NCI-H345 treated with DMSO at 0.1 percent for 48 hours (cell line): ENCODE measurements at regions not wholly inside any gene's neighbourhood (a gene's known extent, or its start where the extent isn't known, plus 50 kb on each side); places are given as distances from the start of the nearest gene placed in this dataset.

Experiments
- DNase-seq: peaks from one replicate; lab custom pipeline; 2025; ENCODE audit not compliant: unreplicated experiment; lab: John Stamatoyannopoulos, UW

- no peak for DNase-seq
These were observed 428.3 kb upstream of the NPVF start for GRCh38 chr7:25656581-25657026.

GRCh38 chr7:25658375-25658774 is 430.1 kb upstream of the NPVF start:
- no peak for DNase-seq

- no peak for DNase-seq
These were observed 431.6 kb upstream of the NPVF start for GRCh38 chr7:25659841-25660240.

DNA sequence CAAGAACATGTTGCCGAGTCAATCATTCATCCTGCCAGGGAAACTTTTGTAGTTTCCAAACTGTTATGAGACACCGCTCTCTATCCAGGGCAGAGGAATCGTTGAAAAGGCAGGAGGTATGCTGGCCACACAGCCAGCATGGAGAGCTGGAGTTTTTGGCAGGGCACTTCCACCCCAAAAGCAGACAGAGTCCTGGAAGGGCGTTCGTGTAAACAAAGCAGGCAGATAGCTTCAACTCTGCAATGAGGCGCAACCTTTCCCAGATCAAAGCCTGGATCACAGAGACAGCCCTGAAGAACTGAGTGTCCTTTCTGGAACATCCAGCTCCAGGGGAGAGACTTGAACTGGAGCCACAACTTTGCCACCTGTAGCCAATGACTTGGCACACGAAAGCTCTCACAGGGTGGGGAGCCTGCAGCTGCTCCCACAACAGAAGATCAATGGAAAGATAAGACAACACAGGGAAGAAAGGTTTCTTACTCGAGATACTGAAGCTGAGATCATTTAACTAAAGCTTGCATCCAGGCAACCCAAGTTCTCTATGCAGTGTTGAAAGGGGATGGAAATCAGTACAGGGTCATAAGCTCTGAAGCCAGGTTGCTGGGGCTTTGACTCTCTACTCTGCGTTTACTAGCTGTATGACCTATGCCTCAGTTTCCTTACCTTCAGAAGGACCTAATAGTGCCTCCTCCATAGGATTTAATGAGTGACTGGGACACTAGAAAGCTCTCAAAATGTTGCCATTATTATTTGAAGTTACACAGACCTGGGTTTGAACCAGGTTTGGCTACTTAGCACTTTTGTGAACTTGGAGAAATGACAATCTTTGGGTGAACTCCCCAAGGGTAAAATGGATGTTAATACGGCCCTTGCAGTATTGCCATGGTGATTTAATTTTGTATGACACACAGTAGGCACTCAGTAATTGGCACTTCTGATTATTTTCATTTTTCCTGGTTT is 434.8 kb upstream of the NPVF start:
- no peak for DNase-seq

GRCh38 chr7:25663877-25664276 is 435.6 kb upstream of the NPVF start:
- no peak for DNase-seq

DNA sequence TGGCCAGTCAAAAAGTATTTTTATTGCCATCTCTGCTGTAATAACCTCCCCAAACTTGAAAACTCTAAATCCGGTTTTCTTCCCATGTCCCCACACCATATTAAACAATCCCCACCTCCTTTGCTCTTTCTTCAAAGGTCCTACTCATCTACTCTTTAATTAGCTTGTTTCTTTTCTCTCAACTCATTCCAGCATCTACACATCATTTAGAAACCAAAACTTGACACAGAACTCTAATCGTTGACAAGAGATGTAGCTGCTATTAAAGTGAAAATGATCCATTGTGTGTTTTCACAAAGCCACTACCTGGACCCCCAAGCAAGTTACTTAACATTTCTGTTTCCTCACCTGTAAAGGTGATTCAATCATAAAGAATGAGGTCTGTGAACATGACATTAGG is 436.3 kb upstream of the NPVF start:
- no peak for DNase-seq

DNA sequence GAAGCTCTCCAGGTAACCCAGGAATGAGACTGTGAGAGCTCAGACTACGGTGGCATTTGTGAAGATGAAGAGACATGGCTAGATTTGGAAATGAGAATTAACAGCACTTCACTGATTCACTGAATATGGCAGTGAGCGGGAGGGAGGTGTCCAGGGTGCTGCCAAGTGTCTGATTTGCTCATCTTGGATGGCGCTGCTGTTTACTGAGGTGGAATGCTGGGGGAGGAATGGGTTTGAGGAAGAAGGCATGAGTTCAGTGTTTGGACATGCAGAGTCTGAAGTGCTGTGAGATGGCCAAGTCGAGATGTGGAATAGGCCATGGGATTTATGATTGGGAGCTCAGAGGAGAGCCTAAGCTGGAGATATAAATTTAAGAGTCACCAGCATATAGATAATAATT is 437.1 kb upstream of the NPVF start:
- DNase-seq, result no peak

DNA sequence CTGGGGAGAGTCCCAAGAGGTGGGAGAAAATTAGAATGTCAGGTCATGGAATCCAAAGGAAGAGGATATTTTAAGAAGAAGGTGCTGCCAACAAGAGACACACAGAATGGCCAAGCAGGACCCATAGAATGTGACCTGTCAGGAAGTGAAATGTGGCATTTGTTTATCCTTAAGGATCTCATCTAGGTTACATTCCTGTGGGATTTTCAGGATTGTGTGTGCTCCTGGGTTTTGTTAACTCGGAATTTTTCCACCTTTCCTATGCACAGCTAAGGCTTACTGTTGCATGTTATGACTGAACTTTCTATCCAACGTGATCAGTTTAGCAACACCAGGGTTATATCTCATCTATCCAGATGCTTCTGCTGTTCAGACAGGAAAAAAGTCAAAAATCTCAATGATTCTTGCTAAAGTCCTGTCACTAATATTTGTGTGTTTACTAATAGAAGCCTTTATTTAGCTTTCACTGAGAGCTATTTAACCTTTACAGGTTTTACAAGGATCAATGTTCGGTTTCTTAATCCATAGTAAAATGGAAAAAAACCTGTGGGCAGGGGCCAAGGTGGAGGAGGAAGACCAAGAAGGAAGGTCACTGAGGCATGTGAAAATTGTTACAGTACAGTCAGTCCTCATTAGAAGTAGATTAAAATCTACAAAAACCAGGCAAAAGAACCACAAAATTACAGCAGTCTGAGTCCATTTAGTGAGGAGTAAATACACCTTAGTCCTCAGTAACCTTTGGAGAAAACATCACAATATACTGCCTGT is 437.8 kb upstream of the NPVF start:
- no peak for DNase-seq

- DNase-seq, result no peak
These were observed 438.4 kb upstream of the NPVF start for GRCh38 chr7:25666671-25667060.

- DNase-seq, result no peak
These were observed 441.0 kb upstream of the NPVF start for GRCh38 chr7:25669281-25669781.

GRCh38 chr7:25669961-25670841 is 441.9 kb upstream of the NPVF start:
- DNase-seq, result no peak

GRCh38 chr7:25671111-25671510 is 442.8 kb upstream of the NPVF start:
- DNase-seq, result no peak

GRCh38 chr7:25672496-25672895 is 444.2 kb upstream of the NPVF start:
- no peak for DNase-seq

GRCh38 chr7:25675789-25676474 is 447.6 kb upstream of the NPVF start:
- DNase-seq, result no peak

GRCh38 chr7:25677595-25677994 is 449.3 kb upstream of the NPVF start:
- DNase-seq, result no peak

GRCh38 chr7:25678215-25678614 is 449.9 kb upstream of the NPVF start:
- DNase-seq, result no peak

DNA sequence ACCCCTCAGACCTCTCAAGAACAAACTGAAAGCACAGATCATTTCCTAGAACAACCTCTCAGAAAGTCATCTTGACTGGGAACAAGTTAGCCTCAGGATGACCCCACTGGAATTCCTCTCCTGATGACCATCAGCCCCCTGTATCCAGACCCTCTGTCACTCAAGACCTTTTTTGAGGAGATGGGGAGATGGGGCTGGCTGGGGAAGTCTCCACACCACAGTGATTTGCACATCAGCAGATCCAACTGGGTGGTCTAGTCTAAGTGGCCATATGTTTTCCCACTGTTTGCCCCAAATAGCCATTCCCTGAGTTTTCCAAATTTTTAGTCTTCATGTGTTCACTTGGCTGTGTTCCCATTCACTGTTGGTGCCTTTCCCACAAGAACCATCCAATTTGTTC is 452.4 kb upstream of the NPVF start:
- DNase-seq, result no peak

GRCh38 chr7:25684360-25684759 is 456.1 kb upstream of the NPVF start:
- no peak for DNase-seq

- no peak for DNase-seq
These were observed 458.2 kb upstream of the NPVF start for GRCh38 chr7:25686493-25686892.

GRCh38 chr7:25694211-25694610 is 457.8 kb upstream of the NFE2L3 start:
- DNase-seq, result no peak
